ENCODE measurements at regions not wholly inside any gene's neighbourhood (a gene's known extent, or its start where the extent isn't known, plus 50 kb on each side); places are given as distances from the start of the nearest gene placed in this dataset.

GRCh38 chr5:35393901-35394300 lies 163.6 kb upstream of the PRLR start:
- Mint-ChIP-seq H3K27me3 (ENCODE audit: low read depth) (no peaks in the 10 kb centered on the region), H3K27ac (no peak overlapping the region), H3K4me1 (no peaks in the 10 kb centered on the region), H3K9me3 (peaks cover 21% of the 10 kb centered on the region), H3K4me3 (no peak overlapping the region), H3K36me3 (no peaks in the 10 kb centered on the region)
- no peak for DNase-seq (ENCODE audit: low spot score in 2 of 2, unreplicated experiment in 2 of 2)
- no peak for TF ChIP-seq CTCF (IDR thresholded peaks at IDR 0.05; ENCODE audit: unreplicated experiment)

- Mint-ChIP-seq H3K4me3 (no peak overlapping the region), H3K27ac (no peak overlapping the region), H3K27me3 (ENCODE audit: low read depth) (peaks cover 8% of the 10 kb centered on the region), H3K4me1 (no peaks in the 10 kb centered on the region), H3K36me3 (no peaks in the 10 kb centered on the region), H3K9me3 (peaks cover 3% of the 10 kb centered on the region)
- DNase-seq (ENCODE audit: low spot score in 2 of 2, unreplicated experiment in 2 of 2), result no peak
- TF ChIP-seq CTCF (IDR thresholded peaks at IDR 0.05; ENCODE audit: unreplicated experiment), result no peak
Measured at GRCh38 chr5:35384658-35385057, 154.4 kb upstream of the PRLR start.

DNA sequence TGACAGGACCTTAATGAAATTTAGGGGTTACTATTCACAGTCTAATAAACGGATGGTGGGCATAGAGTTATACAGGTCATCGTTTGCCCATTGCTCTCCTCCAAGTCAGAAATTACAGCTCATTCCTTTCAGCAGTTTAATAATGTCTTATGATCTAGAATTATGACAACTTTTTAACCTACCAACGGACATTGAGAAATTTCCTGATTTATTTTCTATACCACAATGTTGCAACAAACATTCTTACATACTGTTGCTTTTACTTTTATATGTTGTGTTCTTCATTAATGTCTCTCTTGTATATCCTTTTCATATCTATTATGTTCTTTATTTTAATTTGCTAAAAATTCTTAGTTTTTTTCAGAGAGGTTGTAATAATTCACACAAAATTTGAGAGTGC lies 152.8 kb upstream of the PRLR start:
- Mint-ChIP-seq H3K4me1 (no peaks in the 10 kb centered on the region), H3K27me3 (ENCODE audit: low read depth) (peaks cover 6% of the 10 kb centered on the region), H3K9me3 (no peaks in the 10 kb centered on the region), H3K27ac (no peak overlapping the region), H3K4me3 (no peak overlapping the region), H3K36me3 (no peaks in the 10 kb centered on the region)
- no peak for TF ChIP-seq CTCF (IDR thresholded peaks at IDR 0.05; ENCODE audit: unreplicated experiment)
- DNase-seq (ENCODE audit: low spot score in 2 of 2, unreplicated experiment in 2 of 2), result no peak

- Mint-ChIP-seq H3K4me3 (no peak overlapping the region), H3K27me3 (ENCODE audit: low read depth) (no peaks in the 10 kb centered on the region), H3K9me3 (no peaks in the 10 kb centered on the region), H3K4me1 (peaks cover 5% of the 10 kb centered on the region), H3K27ac (no peak overlapping the region), H3K36me3 (no peaks in the 10 kb centered on the region)
- DNase-seq (ENCODE audit: low spot score in 2 of 2, unreplicated experiment in 2 of 2), result no peak
- no peak for TF ChIP-seq CTCF (IDR thresholded peaks at IDR 0.05; ENCODE audit: unreplicated experiment)
Measured at GRCh38 chr5:35377653-35378052, 147.4 kb upstream of the PRLR start.

- no peak for TF ChIP-seq CTCF (IDR thresholded peaks at IDR 0.05; ENCODE audit: unreplicated experiment)
- H3K36me3 Mint-ChIP-seq, result no peaks in the 10 kb centered on the region
Measured at GRCh38 chr5:35374584-35374983, 144.3 kb upstream of the PRLR start.

DNA sequence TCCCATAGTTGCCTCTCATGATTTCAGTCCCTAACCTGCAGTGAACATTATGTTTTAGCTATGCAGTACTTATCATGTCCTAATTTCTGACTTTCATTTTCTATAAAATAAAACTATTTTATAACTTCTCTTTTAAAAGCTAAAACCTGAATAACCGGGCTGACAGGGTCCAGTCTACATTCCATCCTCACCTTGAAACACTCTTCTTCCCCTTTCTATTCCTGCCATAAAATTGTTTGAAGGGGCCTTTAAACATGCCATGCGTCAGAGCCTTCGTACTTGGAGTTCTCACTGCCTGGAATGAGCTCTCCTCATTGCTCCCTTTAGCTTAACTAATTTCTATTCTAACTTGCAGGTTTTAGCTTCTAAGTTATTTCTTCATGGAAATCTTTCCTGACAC lies 143.0 kb upstream of the PRLR start:
- Mint-ChIP-seq H3K27ac (no peak overlapping the region), H3K27me3 (ENCODE audit: low read depth) (no peaks in the 10 kb centered on the region), H3K36me3 (no peaks in the 10 kb centered on the region), H3K4me3 (no peak overlapping the region), H3K9me3 (no peaks in the 10 kb centered on the region), H3K4me1 (peaks cover 8% of the 10 kb centered on the region)
- DNase-seq (ENCODE audit: low spot score in 2 of 2, unreplicated experiment in 2 of 2), result no peak
- TF ChIP-seq CTCF (IDR thresholded peaks at IDR 0.05; ENCODE audit: unreplicated experiment), result no peak

More at GRCh38 chr5:35374584-35374983, 144.3 kb upstream of the PRLR start:
- Mint-ChIP-seq H3K9me3 (no peaks in the 10 kb centered on the region), H3K27me3 (ENCODE audit: low read depth) (no peaks in the 10 kb centered on the region), H3K4me3 (no peak overlapping the region), H3K27ac (no peak overlapping the region), H3K4me1 (peaks cover 8% of the 10 kb centered on the region)
- no peak for DNase-seq (ENCODE audit: low spot score in 2 of 2, unreplicated experiment in 2 of 2)
